SK-N-SH (cell line): ENCODE measurements at regions not wholly inside any gene's neighbourhood (a gene's known extent, or its start where the extent isn't known, plus 50 kb on each side); places are given as distances from the start of the nearest gene placed in this dataset.

Experiments used
- CTCF ChIA-PET: fragments of 300-600, 350-600 bp; formaldehyde crosslinking; extraction: SDS; loops from one replicate; lab custom pipeline; 2021; lab: Yijun Ruan, JAX
- POLR2A ChIA-PET: fragments of 350-600 bp; sonication (Branson Sonifier 250); formaldehyde crosslinking; extraction: SDS; loops from one replicate; lab custom pipeline; 2020; ENCODE audit warnings: antibody characterized with exemption, inconsistent platforms; lab: Yijun Ruan, JAX
- DNase-seq: peaks from one replicate; pipeline ENCODE4 v3.0.0; 2012
- H2AFZ ChIP-seq: fragments of 200-600 bp; sonication (generic); 2 replicates; pipeline ENCODE4 v1.8.1; 2016; ENCODE audit warnings: antibody characterized with exemption, mild to moderate bottlenecking, low read depth
- H3F3A ChIP-seq: fragments of 200-600 bp; sonication (generic); replicated peaks from 2 replicates; pipeline ENCODE3; 2016; ENCODE audit warnings: antibody characterized with exemption, mild to moderate bottlenecking; ENCODE audit not compliant: insufficient read depth
- H3K27ac ChIP-seq, 2 experiments: fragments of 200-500 bp in 1 of 2; fragments of 200-600 bp in 1 of 2; sonication (Bioruptor generic) in 1 of 2; sonication (generic), shearing (Covaris generic) in 1 of 2; 2 replicates each; pipeline versions ENCODE4 v1.5.1 to v1.6.1; 2014 to 2016; ENCODE audit warnings: low read depth in 2 of 2, inconsistent platforms in 1 of 2, low read length in 1 of 2, mild to moderate bottlenecking in 1 of 2, mixed read lengths in 1 of 2
- H3K27me3 ChIP-seq: fragments of 200-600 bp; sonication (generic), shearing (Covaris generic); 2 replicates; pipeline ENCODE4 v1.6.1; 2016; ENCODE audit warnings: mixed run types; ENCODE audit not compliant: insufficient read depth
- H3K36me3 ChIP-seq, 2 experiments: fragments of 200-500 bp in 1 of 2; fragments of 200-600 bp in 1 of 2; sonication (Bioruptor generic) in 1 of 2; sonication (generic) in 1 of 2; replicated peaks in 1 of 2; 2 replicates each; pipeline versions ENCODE3 to v1.5.1; 2014 to 2016; ENCODE audit warnings: low read length in 1 of 2, mild to moderate bottlenecking in 1 of 2; ENCODE audit not compliant: insufficient read depth in 2 of 2, control insufficient read depth in 1 of 2
- H3K4me1 ChIP-seq, 2 experiments: fragments of 200-500 bp in 1 of 2; fragments of 200-600 bp in 1 of 2; sonication (Bioruptor generic) in 1 of 2; sonication (generic), shearing (Covaris generic) in 1 of 2; 2 replicates each; pipeline versions ENCODE4 v1.5.1 to v1.6.1; 2014 to 2016; ENCODE audit warnings: low read depth in 1 of 2, low read length in 1 of 2, mixed run types in 1 of 2; ENCODE audit not compliant: insufficient read depth in 2 of 2, control insufficient read depth in 1 of 2
- H3K4me2 ChIP-seq: fragments of 200-600 bp; sonication (generic), shearing (Covaris generic); 2 replicates; pipeline ENCODE4 v1.6.1; 2017; ENCODE audit warnings: mixed run types
- H3K4me3 ChIP-seq, 2 experiments: fragments of 200-500 bp in 1 of 2; fragments of 200-600 bp in 1 of 2; sonication (Bioruptor generic) in 1 of 2; sonication (generic), shearing (Covaris generic) in 1 of 2; 2 replicates each; pipeline versions ENCODE4 v1.5.1 to v1.8.1; 2014 to 2016; ENCODE audit warnings: low read depth in 2 of 2, inconsistent platforms in 1 of 2, low read length in 1 of 2, mild to moderate bottlenecking in 1 of 2, mixed read lengths in 1 of 2, moderate library complexity in 1 of 2
- H3K79me2 ChIP-seq: fragments of 200-600 bp; sonication (generic); 2 replicates; pipeline ENCODE4 v1.8.1; 2017; ENCODE audit warnings: mild to moderate bottlenecking; ENCODE audit not compliant: insufficient read depth
- H3K9ac ChIP-seq: fragments of 200-600 bp; sonication (generic); 2 replicates; pipeline ENCODE4 v1.6.1; 2017; ENCODE audit warnings: mixed run types
- H3K9me2 ChIP-seq: fragments of 200-600 bp; sonication (generic); 2 replicates; pipeline ENCODE4 v1.6.1; 2017; ENCODE audit warnings: mixed run types
- H3K9me3 ChIP-seq: fragments of 200-600 bp; sonication (generic); 2 replicates; pipeline ENCODE4 v1.6.1; 2017; ENCODE audit warnings: mixed run types, mild to moderate bottlenecking, moderate library complexity
- H4K20me1 ChIP-seq: fragments of 200-600 bp; sonication (generic); 2 replicates; pipeline ENCODE4 v1.6.1; 2017; ENCODE audit warnings: mild to moderate bottlenecking, mixed run types; ENCODE audit not compliant: insufficient read depth
- EP300 ChIP-seq, 2 experiments: IDR thresholded peaks; 2 replicates each; pipeline versions ENCODE4 v1.4.0 to v1.6.1; 2012; ENCODE audit warnings: borderline replicate concordance in 1 of 2, low read depth in 1 of 2, low read length in 1 of 2
- EZH2phosphoT487 ChIP-seq: fragments of 200-600 bp; sonication (generic); IDR thresholded peaks from 2 replicates; pipeline ENCODE4 v1.6.1; 2017; ENCODE audit warnings: low read depth, mixed run types, mild to moderate bottlenecking, antibody characterized with exemption, moderate library complexity, borderline replicate concordance
- FOXJ3 ChIP-seq: sonication (generic); formaldehyde crosslinking; IDR thresholded peaks from 2 replicates; pipeline ENCODE4 v1.5.1; 2020; ENCODE audit warnings: mild to moderate bottlenecking, missing genetic modification reagents
- GATA2 ChIP-seq: sonication (generic); formaldehyde crosslinking; IDR thresholded peaks from 2 replicates; pipeline ENCODE4 v1.5.0; 2020; ENCODE audit warnings: mild to moderate bottlenecking, missing genetic modification reagents
- JUND ChIP-seq: IDR thresholded peaks from 2 replicates; pipeline ENCODE4 v1.4.0; 2012
- NFIC ChIP-seq: IDR thresholded peaks from 2 replicates; pipeline ENCODE4 v1.4.0; 2012; ENCODE audit warnings: borderline replicate concordance
- RCOR1 ChIP-seq: fragments of 150-350 bp; IDR thresholded peaks from 2 replicates; pipeline ENCODE4 v1.6.1; 2017; ENCODE audit warnings: antibody characterized with exemption, low read length
- SIN3A ChIP-seq: IDR thresholded peaks from 2 replicates; pipeline ENCODE4 v1.6.1; 2012; ENCODE audit warnings: low read depth, mild to moderate bottlenecking, low read length, moderate library complexity, borderline replicate concordance
- TCF12 ChIP-seq: IDR thresholded peaks from 2 replicates; pipeline ENCODE4 v1.4.0; 2012
- TEAD4 ChIP-seq: IDR thresholded peaks from 2 replicates; pipeline ENCODE4 v1.4.0; 2012; ENCODE audit warnings: mild to moderate bottlenecking, borderline replicate concordance; ENCODE audit not compliant: insufficient read depth
- ZBTB33 ChIP-seq: IDR thresholded peaks from 2 replicates; pipeline ENCODE4 v1.4.0; 2012; ENCODE audit warnings: low read depth, borderline replicate concordance
- WGBS: methylation state at CpG from one replicate; pipeline ENCODE4 v1.1.6; 2017; ENCODE audit warnings: low lambda C conversion rate; 5-methylcytosine and 5-hydroxymethylcytosine counted together
- TF ChIP-seq, protein P1 (sequence below): IDR thresholded peaks from 2 replicates; pipeline ENCODE4 v1.4.0; 2012; ENCODE audit warnings: low read depth, borderline replicate concordance

- TF ChIP-seq TEAD4, result no peak
- TF ChIP-seq RCOR1, result no peak
- no peak for TF ChIP-seq SIN3A
- TF ChIP-seq, all 33 proteins: peak for 0
Observed at GRCh38 chr10:16182688-16183087, 254.1 kb upstream of the PTER start (continued).

GRCh38 chr10:16184096-16184597 lies 252.7 kb upstream of the PTER start:
- CTCF ChIA-PET, result no interaction called here
- Histone ChIP-seq H3K36me3 (no peaks in the 10 kb centered on the region), H3K4me3 (no peak overlapping the region), H4K20me1 (no peaks in the 10 kb centered on the region), H2AFZ (no peak overlapping the region), H3K9me2 (no peaks in the 10 kb centered on the region), H3K9me3 (peaks cover 6% of the 10 kb centered on the region; the same call in 1 of the 2 replicates), H3K27ac (no peak overlapping the region), H3K4me2 (no peak overlapping the region), H3K27me3 (no peaks in the 10 kb centered on the region), H3K4me1 (no peaks in the 10 kb centered on the region; a peak in 1 of 4 replicates), H3K9ac (no peak overlapping the region)
- no peak for DNase-seq
- POLR2A ChIA-PET, result no interaction called here
- WGBS, result 20% methylated on average over 3 of the region's 3 CpGs
- no peak for TF ChIP-seq GATA2 (CRISPR knock-in tag)
- TF ChIP-seq, all 33 proteins: peak for 0
- Histone ChIP-seq H3K79me2 (no peaks in the 10 kb centered on the region), H3F3A (no peaks in the 10 kb centered on the region)

DNA sequence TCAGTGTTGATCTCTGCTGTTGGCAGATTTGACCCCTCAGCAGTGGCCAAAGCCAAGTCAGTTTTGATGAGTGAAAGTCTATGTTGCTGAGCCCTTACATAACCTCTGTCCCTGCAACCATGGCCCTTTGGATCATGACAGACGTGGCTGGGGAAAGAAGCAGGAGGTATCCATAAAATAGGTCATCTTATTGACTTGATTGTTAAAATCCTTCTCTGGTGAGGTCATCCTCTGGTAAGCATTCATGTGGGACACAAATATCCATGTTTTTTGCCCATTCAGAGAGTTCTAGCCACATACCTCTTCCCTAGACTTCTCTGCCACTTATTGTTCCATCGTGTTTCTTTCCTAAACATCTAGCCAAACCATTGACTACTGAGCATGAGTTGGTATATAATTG lies 251.9 kb upstream of the PTER start:
- H3K4me3 ChIP-seq, result no peak overlapping the region
- no peaks in the 10 kb centered on the region; a peak in 1 of 4 replicates for H3K4me1 ChIP-seq
- H4K20me1 ChIP-seq, result no peaks in the 10 kb centered on the region
- H3F3A ChIP-seq, result no peaks in the 10 kb centered on the region
- no peaks in the 10 kb centered on the region for H3K36me3 ChIP-seq
- CTCF ChIA-PET, result no interaction called here
- WGBS, result 14% methylated on average over 2 of the region's 2 CpGs
- no peaks in the 10 kb centered on the region for H3K79me2 ChIP-seq
- H3K9me2 ChIP-seq, result no peaks in the 10 kb centered on the region
- no peak overlapping the region for H3K4me2 ChIP-seq
- no peak overlapping the region for H2AFZ ChIP-seq
- H3K27me3 ChIP-seq, result no peaks in the 10 kb centered on the region
- DNase-seq, result no peak
- H3K9me3 ChIP-seq, result peaks cover 3% of the 10 kb centered on the region; the same call in 1 of the 2 replicates
- TF ChIP-seq EZH2phosphoT487 (no peak), TCF12 (no peak), NFIC (no peak), EP300 (IDR thresholded peaks at IDR 0.05; ENCODE audit: borderline replicate concordance in 1 of 2, low read depth in 1 of 2, low read length in 1 of 2) (no peak), ZBTB33 (no peak), FOXJ3 (CRISPR knock-in tag) (no peak), JUND (no peak)
- TF ChIP-seq, protein P1, sequence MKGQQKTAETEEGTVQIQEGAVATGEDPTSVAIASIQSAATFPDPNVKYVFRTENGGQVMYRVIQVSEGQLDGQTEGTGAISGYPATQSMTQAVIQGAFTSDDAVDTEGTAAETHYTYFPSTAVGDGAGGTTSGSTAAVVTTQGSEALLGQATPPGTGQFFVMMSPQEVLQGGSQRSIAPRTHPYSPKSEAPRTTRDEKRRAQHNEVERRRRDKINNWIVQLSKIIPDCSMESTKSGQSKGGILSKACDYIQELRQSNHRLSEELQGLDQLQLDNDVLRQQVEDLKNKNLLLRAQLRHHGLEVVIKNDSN, result no peak
- no peak overlapping the region for H3K27ac ChIP-seq
- POLR2A ChIA-PET, result no interaction called here
- no peak overlapping the region for H3K9ac ChIP-seq
